GM19240 (cell line): ENCODE measurements at regions not wholly inside any gene's neighbourhood (a gene's known extent, or its start where the extent isn't known, plus 50 kb on each side); places are given as distances from the start of the nearest gene placed in this dataset.

ENCODE experiments used
- DNase-seq: peaks from one replicate; pipeline ENCODE4 v3.0.0; 2011; ENCODE audit warnings: low spot score; ENCODE audit not compliant: insufficient read length

DNA sequence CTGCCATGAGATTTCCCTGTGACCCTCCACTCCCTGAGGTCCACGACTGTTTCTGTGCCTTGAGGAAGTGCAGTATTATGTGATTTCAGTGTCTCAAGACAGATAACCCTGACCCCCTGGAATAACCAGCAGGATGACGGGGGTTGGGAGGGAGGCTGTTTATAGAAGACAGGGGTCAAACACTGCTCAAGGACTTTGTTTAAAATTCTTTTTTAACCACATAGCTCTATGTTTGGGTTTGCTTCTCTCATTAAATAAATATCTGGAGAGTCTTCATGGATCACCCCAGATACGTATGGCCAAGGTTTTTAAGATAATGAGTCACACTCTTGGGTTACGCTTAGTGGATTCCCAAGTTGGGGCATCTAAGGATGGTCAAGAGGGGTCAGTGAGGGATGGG lies 523.8 kb upstream of the TNP1 start:
- no peak for DNase-seq

DNA sequence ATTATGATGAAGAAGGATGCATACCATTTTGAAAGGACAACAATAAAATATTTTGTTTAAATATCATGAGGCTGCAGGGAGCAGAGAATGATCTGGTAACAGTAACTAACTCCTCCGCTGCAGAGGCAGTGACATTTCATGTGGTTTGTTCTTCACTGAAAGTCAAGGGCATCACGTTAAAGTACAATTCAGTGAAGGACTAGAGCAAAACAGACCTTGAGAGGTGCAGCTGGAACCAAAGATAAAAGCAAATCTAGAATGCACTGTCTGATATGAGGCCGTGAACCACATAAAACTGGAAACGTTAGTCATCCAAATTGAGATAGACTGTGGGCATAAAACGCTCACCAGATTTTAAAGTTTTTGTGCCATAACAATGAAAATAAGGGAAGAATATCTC lies 522.9 kb upstream of the TNP1 start:
- no peak for DNase-seq

DNA sequence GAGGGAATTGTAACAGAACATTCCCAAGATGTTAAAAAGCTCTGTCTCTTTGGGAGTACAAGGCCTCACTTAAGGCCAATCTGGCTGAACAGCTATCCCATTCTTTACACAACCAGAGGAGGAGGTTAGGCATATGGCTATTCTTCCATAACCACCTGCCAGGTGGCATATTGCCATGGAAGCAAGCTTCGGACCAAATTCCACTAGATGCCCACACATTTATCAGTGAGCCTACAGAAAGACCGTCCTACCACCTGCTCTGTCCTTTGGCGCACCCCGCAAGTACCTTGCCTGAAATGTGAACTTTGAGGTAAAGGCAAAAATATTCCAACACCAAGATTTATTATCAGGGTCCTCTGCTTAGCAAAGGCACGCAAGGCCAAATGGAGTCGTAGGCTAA lies 519.9 kb upstream of the TNP1 start:
- DNase-seq, result no peak

DNA sequence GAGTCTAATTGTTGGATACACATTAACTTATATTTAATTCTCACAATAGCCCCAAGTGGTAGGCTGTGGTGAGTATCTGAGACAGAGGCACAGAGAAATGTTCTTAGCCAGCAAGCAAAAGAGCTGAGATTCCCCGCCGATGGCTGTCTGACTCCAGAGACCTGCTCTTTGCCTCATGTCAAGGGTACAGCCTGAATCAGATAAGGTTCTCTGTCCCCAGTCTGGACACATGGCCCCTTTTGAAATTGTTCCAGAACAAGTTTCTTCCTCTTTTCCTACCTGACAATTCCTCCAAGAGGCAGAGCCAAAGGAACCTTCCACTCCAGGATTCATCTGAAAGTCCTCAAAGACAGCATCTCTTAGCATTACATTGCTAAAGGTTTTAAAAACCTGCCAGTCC lies 512.9 kb upstream of the TNP1 start:
- DNase-seq, result no peak

DNA sequence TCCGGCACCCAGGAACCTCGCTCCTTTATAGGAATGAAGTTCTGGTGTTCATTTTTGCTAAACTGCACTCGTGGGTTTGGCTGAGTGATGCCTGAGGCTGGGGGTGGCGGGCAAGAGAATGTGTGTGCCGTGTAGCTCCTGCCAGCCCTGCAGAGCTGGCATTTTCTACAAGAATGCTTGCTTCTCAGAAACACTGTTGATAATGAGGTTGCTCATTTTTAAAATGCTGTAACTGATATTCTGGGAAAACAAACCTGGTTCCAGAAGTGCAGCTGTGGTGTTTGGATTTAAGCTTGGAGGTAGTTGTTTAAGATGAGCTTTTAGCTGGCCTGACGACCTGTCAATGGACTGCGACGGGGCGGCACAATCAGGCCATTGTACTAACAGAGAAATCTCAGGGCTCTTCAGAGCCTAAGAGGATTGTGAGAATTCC lies 511.9 kb upstream of the TNP1 start:
- no peak for DNase-seq

DNA sequence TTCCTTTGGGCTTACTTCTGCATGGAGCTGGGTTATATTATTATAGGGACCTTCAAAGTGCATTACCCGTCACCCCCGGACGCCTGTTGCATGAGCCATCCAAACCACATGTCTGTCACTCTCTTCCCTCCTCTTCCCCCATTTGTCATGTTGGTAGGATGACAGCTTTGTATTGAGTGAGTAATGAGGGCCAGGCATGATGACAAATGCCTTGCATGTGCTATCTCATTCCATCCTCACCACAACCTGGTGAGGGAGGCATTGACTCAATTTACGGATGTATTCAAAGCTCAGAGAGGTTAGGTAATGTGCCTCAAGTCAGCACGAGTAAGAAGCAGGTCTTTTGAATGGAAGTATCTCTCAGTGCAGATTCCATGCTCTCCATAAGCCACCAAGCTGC lies 510.5 kb upstream of the TNP1 start:
- no peak for DNase-seq

DNA sequence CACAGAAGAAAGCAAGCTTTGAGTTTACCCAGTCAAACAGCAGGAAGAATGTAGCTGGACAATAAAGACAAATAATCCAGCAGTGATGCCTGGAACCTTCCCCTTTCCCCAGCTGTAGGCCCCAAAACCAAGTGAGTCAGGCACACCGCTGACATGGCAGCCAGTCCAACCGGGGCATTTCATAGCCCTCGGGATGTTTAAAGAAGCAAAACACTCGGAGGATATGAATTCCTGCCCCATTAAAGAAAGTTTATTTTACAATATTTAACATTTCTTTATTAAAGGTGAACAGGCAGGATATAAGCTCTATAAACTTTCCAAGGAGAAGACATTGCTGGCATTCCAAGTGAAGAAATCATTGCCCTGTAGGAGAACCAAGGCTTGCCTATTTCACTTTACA lies 507.6 kb upstream of the TNP1 start:
- no peak for DNase-seq

DNA sequence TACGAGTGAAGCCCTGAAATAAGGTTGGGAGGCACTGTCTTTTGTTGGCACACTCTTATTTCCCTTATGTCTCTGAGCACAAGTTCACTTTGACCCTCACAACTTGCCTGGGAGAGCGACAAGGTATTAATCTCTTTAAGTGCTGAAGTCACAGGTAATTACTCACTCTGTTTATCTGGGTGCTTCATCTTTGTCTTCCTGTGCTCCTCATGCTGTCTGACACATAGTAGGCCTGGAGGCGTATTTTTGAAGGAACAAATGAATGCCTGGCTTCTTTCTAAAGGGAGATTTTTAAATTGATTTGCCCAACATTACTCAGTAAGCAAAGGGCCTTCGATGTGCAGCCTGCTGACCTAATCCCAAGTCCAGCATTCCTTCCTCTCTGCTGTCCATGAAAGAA lies 507.1 kb upstream of the TNP1 start:
- no peak for DNase-seq

DNA sequence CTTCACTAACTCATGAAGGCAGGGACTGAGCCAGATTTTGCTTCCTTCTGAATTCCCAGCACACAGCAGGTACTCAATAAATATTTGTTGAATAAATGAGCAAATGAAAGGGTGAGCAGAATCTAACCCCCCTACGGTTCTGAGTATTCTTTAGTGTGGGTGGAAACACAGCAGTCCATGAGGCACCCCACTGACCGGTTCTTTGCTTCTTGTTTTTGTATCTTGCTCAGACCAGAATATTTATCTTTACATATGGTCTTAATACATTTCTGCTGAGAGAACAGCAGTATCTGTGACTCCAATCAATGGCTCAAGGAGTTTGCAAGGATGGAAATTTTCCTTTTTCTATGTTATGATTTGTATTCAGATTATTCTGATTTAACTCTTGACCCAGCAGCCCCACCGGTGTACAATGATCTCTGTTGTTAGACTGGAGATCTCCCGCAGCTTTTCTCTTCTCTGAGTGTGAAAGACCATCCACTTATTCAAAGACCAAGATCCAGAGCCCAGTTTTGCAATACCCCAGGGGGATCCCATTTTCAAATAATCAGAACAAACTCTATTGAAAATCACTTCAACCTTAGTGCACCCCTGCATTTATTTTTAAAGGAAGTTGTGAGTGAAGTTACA lies 506.5 kb upstream of the TNP1 start:
- DNase-seq, result no peak

DNA sequence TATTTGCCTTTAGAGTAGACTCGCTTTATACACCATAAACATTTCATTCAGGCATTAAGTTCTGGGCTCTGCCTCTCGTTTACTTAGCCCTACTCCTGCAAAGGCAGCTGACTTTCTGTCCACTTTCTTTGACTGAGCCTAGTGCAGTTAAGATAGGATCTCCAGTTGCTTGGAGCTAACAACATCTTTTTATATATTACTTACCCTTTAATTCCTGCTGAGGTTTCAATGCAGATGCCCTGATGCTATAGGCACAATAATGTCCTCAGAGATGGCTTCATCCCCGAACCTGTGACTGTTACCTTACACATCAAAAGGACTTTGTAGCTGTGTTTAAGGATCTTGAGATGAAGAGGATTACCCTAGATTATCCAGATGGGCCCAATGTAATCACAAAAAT lies 505.8 kb upstream of the TNP1 start:
- DNase-seq, result no peak

DNA sequence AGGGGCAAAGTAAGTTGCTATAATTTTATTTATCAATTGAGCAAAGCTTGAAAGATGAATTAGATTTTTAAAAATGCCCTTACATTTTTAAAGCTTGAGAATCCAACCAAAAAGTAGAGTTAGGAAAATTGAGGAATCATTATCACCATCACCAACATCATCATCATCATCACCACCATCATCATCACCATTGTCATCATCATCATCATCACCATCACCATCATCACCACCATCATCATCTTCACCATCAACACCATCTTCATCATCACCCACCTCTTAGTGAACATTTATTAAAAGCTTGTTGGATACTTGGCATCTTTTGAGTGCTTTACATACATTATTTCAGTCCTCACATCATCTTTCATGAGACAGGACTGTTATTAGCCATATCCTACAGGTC lies 504.4 kb upstream of the TNP1 start:
- no peak for DNase-seq

DNA sequence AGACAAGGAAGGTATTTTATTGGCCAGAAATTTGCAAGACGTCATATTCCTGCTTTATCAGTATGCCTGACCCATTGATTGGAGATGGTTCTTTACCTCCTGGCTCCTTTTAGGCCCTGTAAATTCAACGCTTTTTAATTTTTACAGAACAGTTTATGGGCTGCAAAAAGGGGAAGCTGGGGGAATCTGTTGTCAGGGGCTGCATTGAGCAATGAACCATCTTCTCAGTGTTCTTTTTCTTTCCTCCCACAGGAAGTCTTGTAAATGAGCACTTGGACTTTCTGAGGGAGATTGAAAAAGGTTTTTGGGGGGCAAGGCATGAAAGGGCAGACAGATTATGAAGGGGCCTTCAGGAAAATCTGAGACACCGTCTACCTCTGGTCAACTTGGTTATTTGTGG lies 503.6 kb upstream of the TNP1 start:
- no peak for DNase-seq

DNA sequence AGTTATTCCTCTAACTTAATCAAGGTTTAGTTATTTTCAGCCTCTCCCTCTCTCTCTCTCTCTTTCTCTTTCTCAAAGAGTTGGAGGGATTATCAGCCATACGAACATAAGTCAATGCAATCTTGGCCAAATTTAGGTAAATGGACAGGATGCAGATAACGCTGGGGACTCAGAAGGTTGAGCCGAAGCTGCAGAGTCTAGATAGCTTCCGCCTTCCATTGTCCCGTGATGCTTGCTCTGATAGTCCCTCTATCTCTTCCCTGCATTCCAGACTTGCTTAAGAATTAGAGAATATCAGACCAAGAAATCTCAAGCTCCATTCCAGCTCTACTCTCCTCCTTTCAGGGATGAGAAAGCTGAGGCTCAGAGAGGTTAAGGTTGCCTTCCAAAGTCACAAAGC lies 502.8 kb upstream of the TNP1 start:
- no peak for DNase-seq

DNA sequence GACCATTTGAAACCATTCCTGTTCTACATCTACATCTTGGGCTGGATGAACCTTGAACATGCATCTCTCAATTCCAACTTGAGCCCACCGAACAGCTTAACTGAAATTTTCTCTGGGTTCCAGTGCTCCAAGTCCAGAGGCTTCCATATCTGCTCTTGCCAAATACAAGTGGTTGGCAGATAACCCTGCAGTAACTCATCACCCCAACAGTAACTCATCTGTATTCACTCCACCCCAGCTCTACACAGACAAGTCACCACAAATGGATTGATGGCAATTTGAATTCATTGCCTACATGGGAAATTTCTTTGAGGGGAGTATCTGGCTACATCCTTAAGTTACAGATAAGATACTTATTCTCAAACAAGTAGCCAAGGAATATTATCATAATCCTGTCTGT lies 502.4 kb upstream of the TNP1 start:
- no peak for DNase-seq

DNA sequence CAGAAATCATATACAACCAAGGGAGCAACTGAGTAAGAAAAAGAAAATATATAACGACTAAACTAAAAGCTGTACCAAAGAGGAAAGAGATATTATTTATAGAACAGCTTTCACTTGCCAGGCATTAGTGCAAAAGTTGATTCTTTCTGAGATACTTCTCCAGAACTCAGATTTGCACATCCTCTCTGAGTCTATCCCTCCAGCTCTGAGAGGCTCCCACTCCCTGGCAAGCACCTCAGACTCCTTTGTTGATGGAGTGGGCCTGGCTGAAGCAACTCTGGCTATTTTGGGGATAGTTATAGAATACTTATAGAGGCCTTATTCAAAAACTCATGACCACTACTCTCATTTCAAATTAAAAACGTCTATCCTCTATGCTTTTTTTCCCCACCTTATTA lies 501.6 kb upstream of the TNP1 start:
- DNase-seq, result no peak

DNA sequence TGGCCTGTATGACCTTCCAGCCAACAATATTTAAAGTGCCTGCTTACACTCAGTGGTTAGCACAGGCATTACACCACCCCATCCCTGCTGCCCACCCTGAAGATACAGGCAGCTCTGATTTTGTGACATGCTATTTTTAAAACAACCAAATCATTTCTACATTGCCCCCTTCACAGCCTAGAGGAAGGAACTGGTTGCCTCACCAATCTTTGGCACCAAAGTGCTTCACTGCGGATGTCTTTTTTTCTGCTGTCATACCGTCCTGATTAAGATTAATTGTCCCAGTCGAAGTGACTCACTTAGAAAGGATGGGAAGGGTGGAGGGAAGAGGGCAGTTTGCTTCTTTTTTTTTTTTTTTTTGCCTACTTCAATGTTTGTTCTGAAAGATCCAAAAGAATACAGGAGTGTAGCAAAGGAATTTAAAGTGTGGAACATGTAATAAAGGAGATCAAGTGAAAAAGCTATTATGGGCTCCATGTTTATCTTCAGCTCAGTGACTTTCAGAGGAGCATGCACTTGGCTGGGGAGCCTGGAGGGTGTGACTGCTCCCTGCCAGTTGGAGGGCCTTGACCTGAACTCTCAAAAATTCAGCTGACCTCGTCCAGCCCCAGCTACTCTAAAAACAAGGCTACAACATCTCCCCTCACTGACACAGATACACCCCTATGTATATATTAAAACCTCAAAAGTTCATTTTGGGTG lies 501.1 kb upstream of the TNP1 start:
- no peak for DNase-seq

DNA sequence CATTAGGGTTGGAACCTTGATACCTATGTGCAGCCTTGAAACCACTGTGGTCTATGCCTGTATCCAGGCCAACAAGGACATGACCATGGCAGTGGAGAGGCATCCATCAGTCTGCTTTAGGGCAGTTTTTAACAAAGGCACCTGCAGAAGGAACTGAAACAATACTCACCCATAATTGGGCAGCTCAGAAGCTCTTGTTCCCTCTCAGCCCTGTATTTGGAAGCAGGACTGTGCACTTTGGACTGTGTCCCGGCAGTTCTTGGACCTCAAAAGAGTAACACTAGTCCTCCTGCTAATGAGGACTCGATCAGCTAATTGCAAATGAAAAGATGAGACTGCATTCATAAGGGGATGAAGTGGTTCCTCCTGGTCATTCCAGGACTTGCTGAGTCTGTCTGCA lies 500.2 kb upstream of the TNP1 start:
- DNase-seq, result no peak

DNA sequence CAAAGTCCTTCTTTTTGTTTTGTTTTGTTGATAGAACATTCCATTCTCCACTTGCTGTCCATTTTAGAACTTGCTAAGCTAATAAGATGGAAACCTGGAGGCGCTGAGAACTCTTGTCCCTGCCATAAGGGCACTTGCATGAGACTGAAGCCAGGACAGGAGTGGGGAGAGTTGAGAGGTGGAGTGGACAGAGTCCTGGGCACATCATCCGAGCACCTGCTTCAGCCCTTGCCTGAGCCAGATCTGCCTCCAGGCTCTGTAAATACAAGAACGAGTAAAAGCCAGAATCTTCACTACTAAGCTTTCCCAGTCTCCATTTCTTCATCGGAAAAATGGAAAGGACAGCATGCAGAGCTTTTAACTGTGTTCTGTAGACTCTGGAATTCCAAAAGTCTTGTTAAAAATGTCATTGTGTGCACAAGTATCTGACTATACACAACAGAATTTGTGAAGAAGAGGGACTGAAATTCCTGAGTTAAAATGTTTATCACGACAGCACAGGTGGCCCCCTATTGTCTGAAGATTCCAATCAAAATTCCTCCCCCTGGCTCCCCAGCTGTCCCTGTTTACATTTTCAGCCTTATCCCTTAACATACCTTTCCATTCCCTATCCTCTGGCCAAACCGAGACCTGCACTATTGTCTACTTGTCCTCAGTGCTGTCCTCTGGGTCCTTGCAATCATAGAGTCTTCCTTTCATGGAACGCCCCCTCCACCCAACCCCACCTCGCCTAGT lies 498.2 kb upstream of the TNP1 start:
- DNase-seq, result no peak

DNA sequence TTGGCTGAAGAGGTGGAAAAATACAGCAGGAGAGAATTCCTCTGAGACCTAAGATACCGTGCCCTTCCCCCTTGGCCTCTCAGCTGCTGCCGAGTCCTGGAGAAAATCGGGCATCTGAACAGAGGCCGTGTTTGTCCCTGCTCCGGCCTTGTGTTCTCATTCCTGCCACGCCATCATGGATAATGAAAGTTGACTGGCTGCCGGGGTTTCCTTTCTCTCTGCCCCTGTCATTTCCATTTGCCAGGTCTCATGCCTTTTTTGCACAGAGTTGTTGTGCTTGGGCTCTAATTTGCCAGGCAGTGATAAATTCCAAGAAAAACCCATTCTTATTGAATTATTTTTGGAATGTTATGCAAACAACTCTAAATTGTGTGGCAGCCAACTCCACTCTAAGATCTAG lies 496.9 kb upstream of the TNP1 start:
- no peak for DNase-seq

DNA sequence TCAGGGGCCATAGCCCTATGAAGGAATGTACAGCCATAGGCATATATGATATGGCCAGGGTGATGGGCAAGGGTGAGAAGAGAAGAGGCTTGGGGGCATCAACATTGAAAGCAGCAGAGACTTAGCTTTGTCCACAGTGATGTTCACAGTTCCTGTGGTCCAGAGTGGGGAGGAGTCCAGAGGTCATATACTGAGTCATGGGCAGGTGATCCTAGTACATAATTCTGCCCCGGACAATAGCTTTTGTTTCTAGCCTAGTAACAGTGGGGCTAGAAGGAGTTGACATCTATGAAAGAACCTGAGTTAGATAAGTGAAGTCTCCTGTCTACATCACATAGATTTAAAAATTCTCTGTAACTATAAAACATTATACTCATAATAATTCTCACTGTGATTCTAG lies 496.3 kb upstream of the TNP1 start:
- no peak for DNase-seq

DNA sequence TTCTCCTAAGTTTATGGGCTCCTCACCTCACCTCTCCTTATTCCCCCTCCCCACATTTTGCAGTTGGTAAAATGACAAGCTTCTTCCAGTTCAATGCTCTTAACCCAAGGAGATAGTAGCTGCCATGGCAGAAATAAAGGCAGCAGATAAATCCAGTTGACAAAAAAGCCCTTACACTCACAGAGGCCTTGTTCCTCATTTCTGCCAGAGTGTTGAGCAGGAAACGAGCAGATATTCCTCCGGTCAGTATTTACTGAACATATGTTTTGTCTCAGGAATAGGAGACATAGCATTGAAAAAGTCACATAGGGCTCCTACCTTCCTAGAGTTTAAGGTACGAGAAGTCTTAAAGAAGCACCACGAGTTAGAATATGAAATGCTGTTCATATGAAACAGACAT lies 493.7 kb upstream of the TNP1 start:
- DNase-seq, result no peak

DNA sequence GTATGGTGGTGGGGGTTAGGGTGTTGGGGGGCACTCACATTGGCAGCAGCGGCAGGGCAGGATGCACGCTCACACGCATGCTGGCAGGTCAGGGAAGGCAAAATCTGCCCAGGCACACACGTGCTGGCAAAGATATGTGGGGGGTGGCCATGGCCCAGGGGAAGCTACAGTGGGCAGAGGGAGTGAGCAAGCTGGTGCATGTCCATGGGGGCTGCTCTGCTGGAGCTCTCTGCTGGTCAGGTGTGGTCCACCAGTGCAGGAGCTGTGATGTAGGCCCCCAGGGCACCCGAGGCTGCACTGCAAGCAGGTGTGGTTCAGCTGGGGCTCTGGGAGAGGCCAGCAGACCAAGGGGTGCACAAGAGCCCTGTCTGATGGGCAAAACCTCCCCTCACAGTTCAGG lies 491.5 kb upstream of the TNP1 start:
- DNase-seq, result no peak

DNA sequence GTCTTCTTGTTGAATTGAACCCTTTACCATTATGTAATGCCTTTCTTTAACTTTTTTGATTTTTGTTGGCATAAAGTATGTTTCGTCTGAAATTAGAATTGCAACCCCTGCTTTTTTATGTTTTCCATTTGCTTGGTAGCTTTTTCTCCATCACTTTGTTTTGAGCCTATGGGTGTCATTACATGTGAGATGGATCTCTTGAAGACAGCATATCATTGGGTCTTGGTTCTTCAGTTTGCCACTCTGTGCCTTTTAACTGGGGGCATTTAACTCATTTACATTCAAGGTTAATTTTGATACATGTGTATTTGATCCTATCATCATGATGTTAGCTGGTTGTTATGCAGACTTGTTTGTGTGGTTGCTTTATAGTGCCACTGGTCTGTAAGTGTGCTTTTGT lies 489.4 kb upstream of the TNP1 start:
- DNase-seq, result no peak
